NAMALWA (cell line): ENCODE measurements at regions not wholly inside any gene's neighbourhood (a gene's known extent, or its start where the extent isn't known, plus 50 kb on each side); places are given as distances from the start of the nearest gene placed in this dataset.
A peak's percentile ranks its signal among the peaks of the same experiment; 100 is the strongest.

Experiments
- DNase-seq: peaks from one replicate; pipeline ENCODE4 v3.0.0-alpha.2; 2015; ENCODE audit warnings: low spot score

- no peak for DNase-seq
Measured at GRCh38 chr3:89762405-89762804, 655.0 kb downstream of the EPHA3 start.

GRCh38 chr3:89783341-89783927 lies 676.0 kb downstream of the EPHA3 start:
- DNase-seq = no peak

- DNase-seq = no peak
Measured at GRCh38 chr3:89787485-89787884, 680.1 kb downstream of the EPHA3 start.

GRCh38 chr3:89787979-89788378 lies 680.6 kb downstream of the EPHA3 start:
- DNase-seq = no peak

GRCh38 chr3:89795506-89795905 lies 688.1 kb downstream of the EPHA3 start:
- DNase-seq = no peak

GRCh38 chr3:89802881-89803280 lies 695.5 kb downstream of the EPHA3 start:
- DNase-seq = no peak

- no peak for DNase-seq
Measured at GRCh38 chr3:89803711-89804110, 696.3 kb downstream of the EPHA3 start.

GRCh38 chr3:89806166-89806565 lies 698.7 kb downstream of the EPHA3 start:
- no peak for DNase-seq

GRCh38 chr3:89808680-89809197 lies 701.3 kb downstream of the EPHA3 start:
- no peak for DNase-seq

- DNase-seq = no peak
Measured at GRCh38 chr3:89813500-89813899, 706.1 kb downstream of the EPHA3 start.

- DNase-seq = no peak
Measured at GRCh38 chr3:89841041-89841440, 733.6 kb downstream of the EPHA3 start.

- no peak for DNase-seq
Measured at GRCh38 chr3:89845053-89845452, 737.6 kb downstream of the EPHA3 start.

- no peak for DNase-seq
Measured at GRCh38 chr3:89847955-89848354, 740.5 kb downstream of the EPHA3 start.

- peak; percentile 36 for DNase-seq
Measured at GRCh38 chr3:89851974-89852621, 744.7 kb downstream of the EPHA3 start.

- no peak for DNase-seq
Measured at GRCh38 chr3:89859757-89860156, 752.3 kb downstream of the EPHA3 start.

- no peak for DNase-seq
Measured at GRCh38 chr3:89867286-89867685, 759.9 kb downstream of the EPHA3 start.

GRCh38 chr3:89876116-89876515 lies 768.7 kb downstream of the EPHA3 start:
- DNase-seq = no peak

- no peak for DNase-seq
Measured at GRCh38 chr3:89877230-89877629, 769.8 kb downstream of the EPHA3 start.

- no peak for DNase-seq
Measured at GRCh38 chr3:89889386-89889785, 782.0 kb downstream of the EPHA3 start.

- no peak for DNase-seq
Measured at GRCh38 chr3:89908711-89909213, 801.3 kb downstream of the EPHA3 start.

- DNase-seq = no peak
Measured at GRCh38 chr3:89912031-89912430, 804.6 kb downstream of the EPHA3 start.

GRCh38 chr3:89923921-89924610 lies 816.6 kb downstream of the EPHA3 start:
- DNase-seq = no peak

GRCh38 chr3:89925976-89926375 lies 818.6 kb downstream of the EPHA3 start:
- no peak for DNase-seq
